PC-9 (cell line): ENCODE measurements at regions not wholly inside any gene's neighbourhood (a gene's known extent, or its start where the extent isn't known, plus 50 kb on each side); places are given as distances from the start of the nearest gene placed in this dataset.
"Not testable (repeated sequence)": the region's sequence is repeated elsewhere in the genome, so short reads cannot be mapped to it uniquely, and the experiment has no call there.

ENCODE experiments used
- CTCF ChIP-seq: fragments of 200-600 bp; sonication (generic); conservative IDR thresholded peaks from 2 replicates; pipeline ENCODE4 v1.6.1; 2017; ENCODE audit warnings: mixed run types, antibody characterized with exemption, mild to moderate bottlenecking, moderate library complexity
- EZH2 ChIP-seq: fragments of 200-600 bp; sonication (generic); IDR thresholded peaks from 2 replicates; pipeline ENCODE4 v1.8.0; 2017; ENCODE audit warnings: antibody characterized with exemption, low read depth

- not testable (repeated sequence) for TF ChIP-seq EZH2, CTCF
These were observed 1414.7 kb downstream of the BRD1 start for GRCh38 chr22:48412931-48413330.
